Activated CD4-positive, alpha-beta T cell treated with anti-CD3 and anti-CD28 coated beads, Interleukin-2, Interleukin-6, amounts not matched to agents 100 ng/mL and 50 ng/mL, durations not matched to agents 16 hours and 8 hours (primary cell): ENCODE measurements at regions not wholly inside any gene's neighbourhood (a gene's known extent, or its start where the extent isn't known, plus 50 kb on each side); places are given as distances from the start of the nearest gene placed in this dataset.
A peak's percentile ranks its signal among the peaks of the same experiment; 100 is the strongest.

Experiments
- DNase-seq: peaks from one replicate; pipeline ENCODE4 v3.0.0-alpha.2; 2020

- DNase-seq = no peak
Observed at GRCh38 chr11:31997955-31998354, 92.9 kb upstream of the RCN1 start.

GRCh38 chr11:31996159-31996881, 94.6 kb upstream of the RCN1 start:
- no peak for DNase-seq

GRCh38 chr11:31995525-31996094, 95.3 kb upstream of the RCN1 start:
- DNase-seq = peak; percentile 7

- DNase-seq = no peak
Observed at GRCh38 chr11:31995032-31995431, 95.8 kb upstream of the RCN1 start.

GRCh38 chr11:31987118-31988005, 103.5 kb upstream of the RCN1 start:
- DNase-seq = no peak

GRCh38 chr11:31986201-31986889, 104.5 kb upstream of the RCN1 start:
- DNase-seq = no peak

- no peak for DNase-seq
Observed at GRCh38 chr11:31981457-31981856, 109.4 kb upstream of the RCN1 start.

GRCh38 chr11:31977343-31977742, 113.5 kb upstream of the RCN1 start:
- no peak for DNase-seq

- no peak for DNase-seq
Observed at GRCh38 chr11:31974366-31975136, 116.3 kb upstream of the RCN1 start.

GRCh38 chr11:31973172-31973571, 117.7 kb upstream of the RCN1 start:
- DNase-seq = no peak

- no peak for DNase-seq
Observed at GRCh38 chr11:31972623-31973022, 118.3 kb upstream of the RCN1 start.

- no peak for DNase-seq
Observed at GRCh38 chr11:31969359-31969702, 121.5 kb upstream of the RCN1 start.

- no peak for DNase-seq
Observed at GRCh38 chr11:31968461-31969358, 122.2 kb upstream of the RCN1 start.

- DNase-seq = no peak
Observed at GRCh38 chr11:31967404-31968130, 123.3 kb upstream of the RCN1 start.

GRCh38 chr11:31966846-31967245, 124.0 kb upstream of the RCN1 start:
- DNase-seq = no peak

- no peak for DNase-seq
Observed at GRCh38 chr11:31964181-31964580, 126.7 kb upstream of the RCN1 start.

GRCh38 chr11:31960126-31960525, 130.7 kb upstream of the RCN1 start:
- no peak for DNase-seq

GRCh38 chr11:31959716-31960115, 131.2 kb upstream of the RCN1 start:
- no peak for DNase-seq

GRCh38 chr11:31958076-31958735, 132.7 kb upstream of the RCN1 start:
- DNase-seq = peak; percentile 70

GRCh38 chr11:31957674-31958073, 133.2 kb upstream of the RCN1 start:
- no peak for DNase-seq
